Adrenal gland (tissue), 9 donors: ENCODE measurements at regions not wholly inside any gene's neighbourhood (a gene's known extent, or its start where the extent isn't known, plus 50 kb on each side); places are given as distances from the start of the nearest gene placed in this dataset.
"Not testable (repeated sequence)": the region's sequence is repeated elsewhere in the genome, so short reads cannot be mapped to it uniquely, and the experiment has no call there.

Experiments
- DNase-seq, 7 donors: peaks; one replicate each; pipeline ENCODE4 v3.0.0-alpha.2; 2019 to 2020
- H3K27ac ChIP-seq, 5 donors: fragments of 200-600 bp; sonication (generic) in 4 of 5; 1 replicate in 3 of 5; 2 replicates in 2 of 5; pipeline versions ENCODE4 v1.5.1 to v1.8.0; 2016 to 2020; ENCODE audit warnings: mild to moderate bottlenecking in 1 of 5
- H3K27me3 ChIP-seq: fragments of 200-600 bp; 2 replicates; pipeline ENCODE4 v1.8.0; 2021
- H3K36me3 ChIP-seq, 2 donors: fragments of 200-600 bp; replicated peaks in 1 of 2; 1 replicate in 1 of 2; 2 replicates in 1 of 2; pipeline versions ENCODE4 v1.5.1 to v1.8.0; 2018 to 2022
- H3K4me1 ChIP-seq, 2 donors: fragments of 200-600 bp; replicated peaks in 1 of 2; 1 replicate in 1 of 2; 2 replicates in 1 of 2; pipeline versions ENCODE4 v1.5.1 to v1.8.0; 2018 to 2021
- H3K4me3 ChIP-seq, 4 donors: fragments of 200-600 bp; sonication (generic) in 3 of 4; one replicate each; pipeline ENCODE4 v1.5.1; 2016 to 2018
- H3K9me3 ChIP-seq, 3 donors: fragments of 200-600 bp; sonication (generic) in 1 of 3; replicated peaks in 1 of 3; 1 replicate in 2 of 3; 2 replicates in 1 of 3; pipeline versions ENCODE4 v1.5.1 to v1.8.0; 2016 to 2021
- CTCF ChIP-seq, 6 experiments: fragments of 450-650 bp in 4 of 6; fragments of 200-600 bp in 2 of 6; sonication (generic) in 1 of 6; IDR thresholded peaks; 1 replicate in 5 of 6; 2 replicates in 1 of 6; pipeline versions ENCODE4 v1.5.1 to v1.8.0; 2016 to 2021; ENCODE audit warnings: antibody characterized with exemption in 6 of 6, mild to moderate bottlenecking in 2 of 6, moderate library complexity in 1 of 6
- POLR2A ChIP-seq, 2 donors: fragments of 450-650 bp; IDR thresholded peaks; one replicate each; pipeline ENCODE4 v1.6.1; 2017; ENCODE audit warnings: antibody characterized with exemption in 2 of 2, mild to moderate bottlenecking in 2 of 2, moderate library complexity in 1 of 2
- WGBS, 4 donors: extraction: QIAGEN DNeasy Blood & Tissue Kit in 2 of 4; methylation state at CpG; one replicate each; pipeline versions ENCODE4 v1.1.5 to v1.1.7; 2013 to 2017; 5-methylcytosine and 5-hydroxymethylcytosine counted together
- intact Hi-C, 2 donors: fragments of 100-400 bp; cut with DNase I; formaldehyde crosslinking; loops; one replicate each; pipeline versions ENCODE4 v1.14.1 to v1.15.0; 2022 to 2023
- donor health status: healthy with polysubstance abuse.
- donor health status: Bipolar disorder and iron deficiency.
- donor health status: DM: yes; HTN: yes; CAD: no.
- donor health status: DM: no; HTN: no; CAD: no.
- donor health status: DM: no; HTN: no; CAD: no.

GRCh38 chr9:97136421-97136820, 97.5 kb upstream of the CTSV start:
- intact Hi-C loops, result no loop called here
- Histone ChIP-seq H3K9me3 (no peaks in the 10 kb centered on the region), H3K4me1 (no peaks in the 10 kb centered on the region), H3K27ac (no peak overlapping the region), H3K36me3 (no peaks in the 10 kb centered on the region), H3K4me3 (no peak overlapping the region), H3K27me3 (no peaks in the 10 kb centered on the region)
- TF ChIP-seq CTCF (IDR thresholded peaks at IDR 0.05) (no peak), POLR2A (IDR thresholded peaks at IDR 0.05) (no peak)
- DNase-seq, result no peak
- 65 to 94% (median 69%) methylated on average over 2 of the region's 2 CpGs for WGBS, 4 donors

- H3K4me1 ChIP-seq, intact Hi-C loops, H3K4me3 ChIP-seq, H3K9me3 ChIP-seq, H3K36me3 ChIP-seq, DNase-seq, H3K27ac ChIP-seq, H3K27me3 ChIP-seq: not testable (repeated sequence)
- WGBS, 4 donors, result 86 to 94% (median 92%) methylated on average over 4 of the region's 4 CpGs
Measured at GRCh38 chr9:97133966-97134365, 95.0 kb upstream of the CTSV start.

GRCh38 chr9:97132865-97133264, 93.9 kb upstream of the CTSV start:
- no peaks in the 10 kb centered on the region for H3K4me1 ChIP-seq
- WGBS, 4 donors, result 87 to 94% (median 88%) methylated on average over 1 to 2 of the region's 2 CpGs
- no peak overlapping the region for H3K27ac ChIP-seq
- no peaks in the 10 kb centered on the region for H3K36me3 ChIP-seq
- TF ChIP-seq POLR2A (IDR thresholded peaks at IDR 0.05) (no peak), CTCF (IDR thresholded peaks at IDR 0.05) (no peak)
- no peak for DNase-seq
- no peaks in the 10 kb centered on the region for H3K27me3 ChIP-seq
- H3K4me3 ChIP-seq, result no peak overlapping the region
- no peaks in the 10 kb centered on the region for H3K9me3 ChIP-seq
- intact Hi-C loops, result no loop called here

GRCh38 chr9:97130864-97131263, 91.9 kb upstream of the CTSV start:
- H3K4me3 ChIP-seq, intact Hi-C loops: not testable (repeated sequence)
- WGBS, 4 donors, result 91 to 99% (median 96%) methylated on average over 7 to 16 of the region's 16 CpGs

GRCh38 chr9:97130387-97130786, 91.4 kb upstream of the CTSV start:
- H3K4me1 ChIP-seq, intact Hi-C loops, DNase-seq, H3K27ac ChIP-seq, H3K36me3 ChIP-seq, H3K4me3 ChIP-seq, H3K9me3 ChIP-seq, H3K27me3 ChIP-seq: not testable (repeated sequence)
- 94 to 100% (median 97%) methylated on average over 6 to 27 of the region's 27 CpGs for WGBS, 4 donors

More at GRCh38 chr9:97130864-97131263, 91.9 kb upstream of the CTSV start:
- not testable (repeated sequence) for H3K27ac ChIP-seq, H3K27me3 ChIP-seq, H3K4me1 ChIP-seq, H3K36me3 ChIP-seq, DNase-seq, H3K9me3 ChIP-seq

- 88 to 94% (median 89%) methylated on average over 3 of the region's 3 CpGs for WGBS, 4 donors
- no peaks in the 10 kb centered on the region for H3K9me3 ChIP-seq
- H3K4me3 ChIP-seq, result no peak overlapping the region
- no peaks in the 10 kb centered on the region for H3K36me3 ChIP-seq
- no peak for DNase-seq
- TF ChIP-seq POLR2A (IDR thresholded peaks at IDR 0.05) (no peak), CTCF (IDR thresholded peaks at IDR 0.05) (no peak)
- H3K27me3 ChIP-seq, result no peaks in the 10 kb centered on the region
- intact Hi-C loops, result no loop called here
- no peaks in the 10 kb centered on the region for H3K4me1 ChIP-seq
- no peak overlapping the region for H3K27ac ChIP-seq
Measured at GRCh38 chr9:97128919-97129318, 90.0 kb upstream of the CTSV start.
